Liver (tissue), 8 donors: ENCODE measurements at regions not wholly inside any gene's neighbourhood (a gene's known extent, or its start where the extent isn't known, plus 50 kb on each side); places are given as distances from the start of the nearest gene placed in this dataset.

ENCODE experiments used
- DNase-seq: peaks from one replicate; pipeline ENCODE4 v3.0.0-alpha.2; 2017; ENCODE audit warnings: low spot score
- H3K27ac ChIP-seq, 2 donors: one replicate each; pipeline ENCODE4 v1.7.0; 2013; ENCODE audit warnings: inconsistent platforms in 2 of 2, low read length in 2 of 2, control low read depth in 1 of 2, low read depth in 1 of 2, mild to moderate bottlenecking in 1 of 2
- H3K27me3 ChIP-seq, 4 donors: one replicate each; pipeline versions ENCODE4 v1.6.1 to v1.7.0; 2013; ENCODE audit warnings: low read length in 3 of 4, inconsistent platforms in 1 of 4, mild to moderate bottlenecking in 1 of 4, moderate library complexity in 1 of 4; ENCODE audit not compliant: control insufficient read depth in 4 of 4, insufficient read depth in 4 of 4
- H3K36me3 ChIP-seq, 4 donors: one replicate each; pipeline versions ENCODE4 v1.6.1 to v1.7.0; 2013; ENCODE audit warnings: low read length in 3 of 4, mild to moderate bottlenecking in 3 of 4, low read depth in 1 of 4, moderate library complexity in 1 of 4; ENCODE audit not compliant: control insufficient read depth in 4 of 4, insufficient read depth in 3 of 4
- H3K4me1 ChIP-seq, 4 donors: one replicate each; pipeline versions ENCODE4 v1.6.1 to v1.7.0; 2013; ENCODE audit warnings: low read length in 3 of 4, mild to moderate bottlenecking in 3 of 4, moderate library complexity in 1 of 4; ENCODE audit not compliant: control insufficient read depth in 4 of 4, insufficient read depth in 4 of 4
- H3K4me3 ChIP-seq, 3 donors: one replicate each; pipeline versions ENCODE4 v1.6.1 to v1.7.0; 2013; ENCODE audit warnings: low read length in 3 of 3, control low read depth in 1 of 3, low read depth in 1 of 3, mild to moderate bottlenecking in 1 of 3
- H3K9ac ChIP-seq, 2 donors: one replicate each; pipeline ENCODE4 v1.7.0; 2013; ENCODE audit warnings: low read length in 2 of 2, mild to moderate bottlenecking in 2 of 2, moderate library complexity in 2 of 2, control low read depth in 1 of 2, low read depth in 1 of 2
- H3K9me3 ChIP-seq, 4 donors: one replicate each; pipeline versions ENCODE4 v1.6.1 to v1.7.0; 2013; ENCODE audit warnings: low read length in 3 of 4; ENCODE audit not compliant: control insufficient read depth in 4 of 4
- ATF3 ChIP-seq: IDR thresholded peaks from 2 replicates; pipeline ENCODE4 v1.6.1; 2016; ENCODE audit warnings: antibody characterized with exemption
- CTCF ChIP-seq: fragments of 150-350 bp; IDR thresholded peaks from 2 replicates; pipeline ENCODE4 v1.5.1; 2017; ENCODE audit warnings: improper control_type of control experiment, low read depth, low read length; ENCODE audit not compliant: missing input control
- EGR1 ChIP-seq, 2 donors: IDR thresholded peaks; 2 replicates each; pipeline ENCODE4 v1.6.1; 2016 to 2018; ENCODE audit warnings: antibody characterized with exemption in 2 of 2, low read depth in 2 of 2
- FOXA1 ChIP-seq: IDR thresholded peaks from 2 replicates; pipeline ENCODE4 v1.6.1; 2016; ENCODE audit warnings: antibody characterized with exemption
- FOXA2 ChIP-seq: IDR thresholded peaks from 2 replicates; pipeline ENCODE4 v1.6.1; 2016; ENCODE audit warnings: antibody characterized with exemption
- GABPA ChIP-seq, 2 donors: IDR thresholded peaks in 1 of 2; conservative IDR thresholded peaks in 1 of 2; 2 replicates each; pipeline ENCODE4 v1.6.1; 2016; ENCODE audit warnings: antibody characterized with exemption in 2 of 2, mild to moderate bottlenecking in 1 of 2, moderate library complexity in 1 of 2
- HNF4A ChIP-seq, 2 donors: conservative IDR thresholded peaks; 2 replicates each; pipeline ENCODE4 v1.6.1; 2016; ENCODE audit warnings: antibody characterized with exemption in 2 of 2, mild to moderate bottlenecking in 2 of 2
- HNF4G ChIP-seq: IDR thresholded peaks from 2 replicates; pipeline ENCODE4 v1.6.1; 2016; ENCODE audit warnings: antibody characterized with exemption
- JUND ChIP-seq, 2 donors: IDR thresholded peaks; 2 replicates each; pipeline ENCODE4 v1.6.1; 2016; ENCODE audit warnings: antibody characterized with exemption in 2 of 2
- MAX ChIP-seq: IDR thresholded peaks from 2 replicates; pipeline ENCODE4 v1.6.1; 2016; ENCODE audit warnings: antibody characterized with exemption
- NR2F2 ChIP-seq: IDR thresholded peaks from 2 replicates; pipeline ENCODE4 v1.6.1; 2016; ENCODE audit warnings: antibody characterized with exemption
- RAD21 ChIP-seq, 2 donors: IDR thresholded peaks; 2 replicates each; pipeline ENCODE4 v1.6.1; 2016; ENCODE audit warnings: antibody characterized with exemption in 2 of 2, mild to moderate bottlenecking in 2 of 2
- REST ChIP-seq: IDR thresholded peaks from 2 replicates; pipeline ENCODE4 v1.6.1; 2016; ENCODE audit warnings: antibody characterized with exemption, mild to moderate bottlenecking
- RXRA ChIP-seq, 2 donors: IDR thresholded peaks; 2 replicates each; pipeline ENCODE4 v1.6.1; 2017 to 2018; ENCODE audit warnings: antibody characterized with exemption in 2 of 2, mild to moderate bottlenecking in 1 of 2
- SP1 ChIP-seq: IDR thresholded peaks from 2 replicates; pipeline ENCODE4 v1.6.1; 2018; ENCODE audit warnings: antibody characterized with exemption, mild to moderate bottlenecking
- TAF1 ChIP-seq: conservative IDR thresholded peaks from 2 replicates; pipeline ENCODE4 v1.6.1; 2016; ENCODE audit warnings: antibody characterized with exemption, mild to moderate bottlenecking
- YY1 ChIP-seq: IDR thresholded peaks from 2 replicates; pipeline ENCODE4 v1.6.1; 2016; ENCODE audit warnings: antibody characterized with exemption, mild to moderate bottlenecking
- ZBTB33 ChIP-seq: IDR thresholded peaks from 2 replicates; pipeline ENCODE4 v1.6.1; 2016; ENCODE audit warnings: antibody characterized with exemption
- WGBS: extraction: QIAGEN DNeasy Blood & Tissue Kit; methylation state at CpG from one replicate; pipeline ENCODE4 v1.1.7; 2013; 5-methylcytosine and 5-hydroxymethylcytosine counted together
- donor health status: healthy.
- donor health status: healthy.
- donor health status: healthy.
- donor health status: healthy.
- donor health status: healthy.

- Histone ChIP-seq H3K27me3 (no peaks in the 10 kb centered on the region), H3K4me1 (no peaks in the 10 kb centered on the region), H3K36me3 (no peaks in the 10 kb centered on the region), H3K9me3 (no peaks in the 10 kb centered on the region), H3K9ac (no peak overlapping the region), H3K4me3 (no peak overlapping the region), H3K27ac (no peak overlapping the region)
- 77% methylated on average over 4 of the region's 4 CpGs for WGBS
- DNase-seq: no peak
- TF ChIP-seq REST (no peak), MAX (no peak), SP1 (no peak), RAD21 (IDR thresholded peaks at IDR 0.05) (no peak), HNF4G (no peak), CTCF (no peak), JUND (IDR thresholded peaks at IDR 0.05) (no peak), TAF1 (no peak), FOXA1 (no peak), GABPA (IDR thresholded peaks at IDR 0.05 in 1 of 2, conservative IDR thresholded peaks at IDR 0.05 in 1 of 2) (no peak), HNF4A (conservative IDR thresholded peaks at IDR 0.05) (no peak), FOXA2 (no peak), YY1 (no peak), ATF3 (no peak), EGR1 (IDR thresholded peaks at IDR 0.05; ENCODE audit: low read depth in 2 of 2) (no peak), NR2F2 (no peak), ZBTB33 (no peak), RXRA (IDR thresholded peaks at IDR 0.05) (no peak)
Observed at GRCh38 chr14:84859116-84859515, 670.8 kb upstream of the FLRT2 start.
